NOMO-1 (cell line): ENCODE measurements at regions not wholly inside any gene's neighbourhood (a gene's known extent, or its start where the extent isn't known, plus 50 kb on each side); places are given as distances from the start of the nearest gene placed in this dataset.
"Not testable (repeated sequence)": the region's sequence is repeated elsewhere in the genome, so short reads cannot be mapped to it uniquely, and the experiment has no call there.

ENCODE experiments used
- DNase-seq, 2 experiments: peaks; one replicate each; lab custom pipeline; 2025; ENCODE audit not compliant: unreplicated experiment in 2 of 2; lab: John Stamatoyannopoulos, UW

GRCh38 chr6:63476302-63476701, 96.0 kb upstream of the LOC128125822 start:
- DNase-seq = peak in 1 of 2 experiments; percentile 35

DNA sequence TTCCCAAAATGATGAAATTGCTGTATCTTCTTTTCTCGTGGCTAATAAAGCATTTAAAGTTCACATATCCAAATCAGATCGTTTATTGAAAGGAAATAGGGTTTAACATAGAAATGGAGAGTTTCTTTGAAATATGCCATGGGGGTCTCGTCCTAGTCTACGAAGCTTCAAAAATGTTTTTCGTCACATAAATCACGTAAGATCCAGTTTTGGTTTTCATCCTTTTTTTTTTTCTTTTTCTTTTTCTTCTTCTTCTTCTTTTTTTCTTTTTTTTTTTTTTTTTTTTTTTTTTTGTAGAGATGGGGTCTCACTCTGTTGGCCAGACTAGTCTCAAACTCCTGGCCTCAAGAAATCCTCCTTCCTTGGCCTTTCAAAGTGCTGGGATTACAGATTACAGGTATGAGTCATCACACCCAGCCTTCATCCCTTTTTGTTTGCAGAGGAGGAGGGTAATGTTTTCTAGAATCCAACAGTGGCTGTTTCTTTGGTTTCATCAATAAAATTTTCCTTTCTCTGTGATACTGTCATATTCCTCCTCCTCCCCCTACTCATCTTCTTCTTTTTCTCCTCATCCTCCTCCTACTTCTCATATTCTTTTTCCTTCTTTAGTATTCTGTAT, 94.7 kb upstream of the LOC128125822 start:
- no peak for DNase-seq

- no peak for DNase-seq
Observed at GRCh38 chr6:63478734-63479133, 93.5 kb upstream of the LOC128125822 start.

GRCh38 chr6:63486196-63486595, 86.1 kb upstream of the LOC128125822 start:
- no peak for DNase-seq

- no peak for DNase-seq
Observed at GRCh38 chr6:63487103-63487813, 85.0 kb upstream of the LOC128125822 start.

- no peak for DNase-seq
Observed at GRCh38 chr6:63491119-63491518, 81.2 kb upstream of the LOC128125822 start.

DNA sequence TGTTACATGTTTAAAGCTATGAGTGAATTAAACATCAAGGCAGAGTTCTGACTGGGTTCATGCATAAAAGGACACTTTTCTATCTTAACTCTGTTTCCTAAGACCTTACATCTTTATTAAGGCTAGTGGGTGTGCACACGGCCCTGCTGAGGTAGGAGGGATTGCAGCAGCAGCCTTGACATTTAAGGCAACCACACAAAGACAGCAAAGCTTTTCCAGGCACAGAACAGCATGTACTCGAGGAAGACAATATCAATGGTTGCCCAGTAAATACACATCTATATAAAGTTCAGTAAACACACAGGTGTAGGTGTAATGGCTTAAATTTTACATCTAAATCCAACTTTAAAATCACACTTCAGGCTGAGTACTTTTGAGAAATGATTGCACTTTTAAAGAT, 79.8 kb upstream of the LOC128125822 start:
- no peak for DNase-seq

GRCh38 chr6:63493557-63493956, 78.7 kb upstream of the LOC128125822 start:
- DNase-seq = no peak

DNA sequence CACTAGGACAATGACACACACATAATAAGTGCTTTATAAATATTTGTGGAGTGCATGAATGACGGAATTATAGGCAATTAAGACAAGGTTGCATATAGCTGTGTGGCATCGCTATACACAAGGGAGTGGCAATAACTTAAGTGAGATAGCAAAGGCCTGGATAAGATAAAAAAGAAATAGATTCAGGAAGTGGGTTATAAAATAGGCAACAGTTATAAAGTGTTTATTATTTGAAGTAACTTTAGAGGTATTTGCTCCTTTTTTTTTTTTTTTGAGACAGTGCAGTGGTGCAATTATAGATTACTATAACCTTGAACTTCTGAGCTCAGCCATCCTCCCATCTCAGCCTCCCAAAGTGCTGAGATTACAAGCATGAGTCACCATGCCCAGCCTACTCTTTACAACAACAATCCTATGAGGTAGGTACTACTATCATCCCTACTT, 75.9 kb upstream of the LOC128125822 start:
- no peak for DNase-seq

GRCh38 chr6:63502156-63502555, 70.1 kb upstream of the LOC128125822 start:
- no peak for DNase-seq

- no peak for DNase-seq
Observed at GRCh38 chr6:63503199-63503598, 69.1 kb upstream of the LOC128125822 start.

- no peak for DNase-seq
Observed at GRCh38 chr6:63504777-63505384, 67.4 kb upstream of the LOC128125822 start.

GRCh38 chr6:63507096-63507495, 65.2 kb upstream of the LOC128125822 start:
- DNase-seq = no peak

DNA sequence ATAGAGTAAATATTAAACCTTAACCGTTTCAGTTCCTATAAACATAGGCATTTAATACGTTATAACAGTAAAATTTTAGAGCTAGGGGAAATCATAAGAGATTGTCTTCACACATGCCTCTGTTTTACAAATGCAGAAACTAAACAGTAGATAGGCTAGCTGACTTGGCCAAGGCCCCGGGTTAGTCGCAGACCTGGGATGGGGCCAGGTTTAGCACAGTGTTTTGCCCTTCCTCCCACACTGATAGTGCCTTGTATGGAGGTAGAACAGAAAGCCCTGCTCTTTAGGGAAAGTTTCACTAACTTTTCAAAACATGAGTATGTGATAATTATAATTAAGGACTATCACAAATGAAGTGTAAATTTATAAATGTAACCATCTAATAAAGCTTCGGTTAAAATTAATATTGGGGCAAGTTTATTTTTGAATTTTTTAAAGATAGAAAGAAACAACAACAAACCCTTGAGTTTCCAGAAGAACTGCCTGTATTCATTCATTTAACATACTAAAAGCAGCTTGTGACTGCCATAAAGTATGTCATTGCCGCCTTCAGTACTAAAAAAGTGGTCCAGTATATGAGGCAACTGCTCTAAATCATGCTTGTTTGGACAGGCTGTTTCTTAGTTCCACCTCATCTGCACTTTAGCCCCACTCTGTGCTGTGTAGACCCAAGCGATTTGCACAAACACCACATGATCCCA, 62.5 kb upstream of the LOC128125822 start:
- DNase-seq = no peak

DNA sequence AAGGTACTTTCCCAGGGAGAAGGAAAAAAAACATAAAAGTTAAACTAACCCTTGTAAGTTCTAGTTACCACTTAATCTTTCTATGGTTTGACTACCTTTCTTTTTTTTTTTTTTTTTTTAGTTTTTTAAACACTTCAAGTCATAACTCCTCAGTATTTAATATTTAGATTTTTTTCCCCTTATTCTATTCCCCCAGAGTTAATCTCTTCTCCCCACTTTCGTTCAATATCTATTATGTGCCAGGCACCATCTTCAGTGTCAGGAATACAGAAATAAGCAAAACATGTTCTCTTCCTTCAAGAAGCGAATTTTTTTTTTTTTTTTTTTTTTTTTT, 62.0 kb upstream of the LOC128125822 start:
- DNase-seq = no peak

DNA sequence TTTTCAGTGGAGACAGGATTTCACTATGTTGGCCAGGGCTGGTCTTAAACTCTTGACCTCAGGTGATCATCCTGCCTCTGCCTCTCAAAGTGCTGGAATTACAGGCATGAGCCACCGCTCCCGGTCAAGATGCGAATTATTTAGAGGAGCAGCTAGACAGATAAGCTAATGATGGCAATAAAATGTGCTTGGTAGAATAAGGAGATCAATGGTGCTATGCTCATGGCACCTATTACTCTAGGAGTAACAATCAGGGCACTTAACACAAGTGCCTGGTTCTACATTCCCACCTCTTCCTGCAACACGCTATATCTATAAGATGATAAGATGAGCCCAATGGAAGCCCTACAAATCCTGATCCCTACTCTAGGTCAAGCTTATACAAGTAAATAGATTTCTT, 61.4 kb upstream of the LOC128125822 start:
- DNase-seq = no peak

- DNase-seq = no peak
Observed at GRCh38 chr6:63514488-63515173, 57.6 kb upstream of the LOC128125822 start.

- not testable (repeated sequence) for DNase-seq
Observed at GRCh38 chr6:63515227-63515626, 57.1 kb upstream of the LOC128125822 start.

DNA sequence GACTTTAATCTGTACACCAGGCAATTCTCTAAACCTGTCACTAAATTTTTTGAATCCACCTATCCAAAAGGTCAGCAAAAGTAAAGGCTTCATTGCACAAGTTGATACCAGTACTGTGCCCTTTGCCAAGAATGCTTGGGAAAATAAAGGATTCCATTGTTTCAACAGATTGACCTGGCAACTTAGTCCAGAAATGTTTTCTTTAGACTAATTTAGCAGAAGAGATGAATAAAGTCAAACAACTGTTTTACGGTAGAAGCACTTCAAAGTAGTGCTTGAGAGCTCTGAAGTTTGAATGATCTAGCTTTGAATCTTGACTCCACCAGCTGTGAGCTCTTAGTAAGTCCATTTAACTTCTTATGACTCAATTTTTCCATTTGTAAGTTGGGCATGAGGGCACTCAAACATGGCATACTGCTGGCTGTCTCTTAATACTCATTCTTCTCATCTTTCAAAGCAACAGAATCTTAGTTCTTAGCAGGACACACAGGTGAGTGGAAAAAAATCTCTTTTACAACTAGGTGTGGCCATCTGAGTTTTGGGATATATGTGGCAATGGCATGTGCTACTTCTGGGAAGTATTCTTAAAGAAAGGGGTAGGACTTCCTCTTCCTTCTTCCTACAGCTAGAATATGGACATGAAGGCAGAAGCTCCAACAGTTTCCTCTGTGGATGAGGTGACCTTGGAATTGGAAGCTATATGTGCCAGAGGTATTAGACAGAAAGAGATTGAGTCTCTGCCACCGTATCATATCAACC, 55.9 kb upstream of the LOC128125822 start:
- no peak for DNase-seq

DNA sequence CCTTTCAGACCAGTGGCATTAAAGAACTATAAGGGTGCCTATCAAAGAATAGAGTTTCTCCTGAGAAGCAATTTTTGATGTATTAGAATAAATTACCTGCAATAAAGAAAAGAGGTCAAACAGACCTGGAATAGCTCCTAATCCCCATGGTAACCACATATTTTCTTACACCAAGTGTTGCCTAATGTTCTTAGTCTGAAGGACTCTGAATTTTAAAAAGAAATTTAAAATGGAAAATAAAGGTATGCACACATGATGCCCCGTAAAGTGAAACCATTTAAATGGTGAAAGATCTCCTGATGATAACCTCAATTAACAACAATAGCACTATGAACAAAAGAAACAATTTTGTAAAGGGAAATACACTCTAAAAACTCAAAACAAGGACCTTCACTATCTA, 55.1 kb upstream of the LOC128125822 start:
- DNase-seq = no peak
